MM.1S (cell line): ENCODE measurements at regions not wholly inside any gene's neighbourhood (a gene's known extent, or its start where the extent isn't known, plus 50 kb on each side); places are given as distances from the start of the nearest gene placed in this dataset.

Experiments
- CTCF ChIP-seq: fragments of 300-600 bp; sonication (generic); IDR thresholded peaks from 2 replicates; pipeline ENCODE4 v1.5.1; 2016; ENCODE audit warnings: antibody characterized with exemption, low read length, mixed read lengths
- EZH2 ChIP-seq: fragments of 300-600 bp; sonication (generic); optimal IDR thresholded peaks from 2 replicates; pipeline ENCODE3; 2017; ENCODE audit warnings: low read depth, mild to moderate bottlenecking, antibody characterized with exemption, low read length, mixed read lengths
- EZH2phosphoT487 ChIP-seq: fragments of 300-600 bp; sonication (generic); IDR thresholded peaks from 2 replicates; pipeline ENCODE4 v1.6.1; 2018; ENCODE audit warnings: antibody characterized with exemption, low read length

DNA sequence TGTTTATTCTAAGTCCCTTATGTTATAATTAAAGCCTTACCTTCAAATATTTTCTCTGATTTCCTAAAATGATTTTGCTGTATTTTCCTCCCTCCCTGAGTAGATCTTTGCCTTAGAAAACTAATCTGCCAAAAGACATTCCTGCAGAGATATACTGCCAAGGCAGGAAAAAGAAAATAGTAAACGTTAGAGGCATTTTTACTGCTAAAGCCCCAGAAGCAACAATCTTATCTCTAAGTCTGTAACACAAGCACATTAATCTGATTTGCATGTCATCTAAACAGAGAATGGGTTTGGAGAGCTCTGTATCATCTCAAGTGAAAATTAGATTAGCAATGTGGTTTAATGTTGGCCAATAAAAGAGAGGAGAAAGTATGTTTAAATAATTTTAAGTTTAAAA lies 847.7 kb downstream of the MAT2B start:
- TF ChIP-seq CTCF (no peak), EZH2 (no peak), EZH2phosphoT487 (no peak)
